Mesenchymal stem cell (in vitro differentiated cells and primary cell): ENCODE measurements at regions not wholly inside any gene's neighbourhood (a gene's known extent, or its start where the extent isn't known, plus 50 kb on each side); places are given as distances from the start of the nearest gene placed in this dataset.
"Not testable (repeated sequence)": the region's sequence is repeated elsewhere in the genome, so short reads cannot be mapped to it uniquely, and the experiment has no call there.

Experiments
- DNase-seq: peaks from one replicate; pipeline ENCODE4 v3.0.0-alpha.2; 2013
- H2AFZ ChIP-seq: one replicate; pipeline ENCODE4 v1.6.1; 2013; ENCODE audit warnings: low read depth, mild to moderate bottlenecking, control low read depth, inconsistent platforms, low read length, moderate library complexity
- H2AK5ac ChIP-seq: 2 replicates; pipeline ENCODE4 v1.6.1; 2013; ENCODE audit warnings: low read length, moderate library complexity, mild to moderate bottlenecking, inconsistent platforms; ENCODE audit not compliant: severe bottlenecking
- H2BK120ac ChIP-seq: one replicate; pipeline ENCODE4 v1.6.1; 2013; ENCODE audit warnings: low read depth, mild to moderate bottlenecking, inconsistent platforms, low read length, moderate library complexity
- H2BK12ac ChIP-seq, 2 experiments: one replicate each; pipeline ENCODE4 v1.6.1; 2013; ENCODE audit warnings: inconsistent platforms in 2 of 2, low read length in 2 of 2, mild to moderate bottlenecking in 2 of 2, moderate library complexity in 2 of 2, control low read depth in 1 of 2
- H2BK15ac ChIP-seq: one replicate; pipeline ENCODE4 v1.6.1; 2013; ENCODE audit warnings: mild to moderate bottlenecking, low read depth, inconsistent platforms; ENCODE audit not compliant: poor library complexity, severe bottlenecking
- H2BK5ac ChIP-seq: 2 replicates; pipeline ENCODE4 v1.6.1; 2013; ENCODE audit warnings: low read depth, mild to moderate bottlenecking, low read length, control low read depth, inconsistent platforms; ENCODE audit not compliant: poor library complexity, severe bottlenecking
- H3K14ac ChIP-seq, 2 experiments: one replicate each; pipeline ENCODE4 v1.6.1; 2013; ENCODE audit warnings: inconsistent platforms in 2 of 2, low read length in 2 of 2, control low read depth in 1 of 2, mild to moderate bottlenecking in 1 of 2, moderate library complexity in 1 of 2
- H3K18ac ChIP-seq, 2 experiments: one replicate each; pipeline ENCODE4 v1.6.1; 2013; ENCODE audit warnings: inconsistent platforms in 2 of 2, low read length in 2 of 2, control low read depth in 1 of 2, low read depth in 1 of 2, mild to moderate bottlenecking in 1 of 2
- H3K23ac ChIP-seq, 2 experiments: one replicate each; pipeline ENCODE4 v1.6.1; 2013; ENCODE audit warnings: inconsistent platforms in 2 of 2, low read length in 2 of 2, mild to moderate bottlenecking in 2 of 2, moderate library complexity in 2 of 2, control low read depth in 1 of 2
- H3K27ac ChIP-seq: 2 replicates; pipeline ENCODE4 v1.5.1; 2013; ENCODE audit warnings: mild to moderate bottlenecking, moderate library complexity, low read length, control low read depth, inconsistent platforms; ENCODE audit not compliant: poor library complexity, severe bottlenecking
- H3K27me3 ChIP-seq, 2 experiments: 2 replicates each; pipeline versions ENCODE4 v1.6.1 to v1.7.0; 2013; ENCODE audit warnings: low read length in 2 of 2, mild to moderate bottlenecking in 2 of 2, moderate library complexity in 2 of 2, control low read depth in 1 of 2, inconsistent platforms in 1 of 2; ENCODE audit not compliant: control insufficient read depth in 1 of 2, insufficient read depth in 1 of 2
- H3K36me3 ChIP-seq, 2 experiments: 2 replicates each; pipeline versions ENCODE4 v1.6.1 to v1.7.0; 2013; ENCODE audit warnings: low read length in 2 of 2, control low read depth in 1 of 2, inconsistent platforms in 1 of 2, low read depth in 1 of 2, mild to moderate bottlenecking in 1 of 2; ENCODE audit not compliant: insufficient read depth in 2 of 2, control insufficient read depth in 1 of 2
- H3K4ac ChIP-seq, 2 experiments: one replicate each; pipeline ENCODE4 v1.6.1; 2013; ENCODE audit warnings: inconsistent platforms in 2 of 2, low read length in 2 of 2, mild to moderate bottlenecking in 2 of 2, moderate library complexity in 2 of 2, control low read depth in 1 of 2, low read depth in 1 of 2
- H3K4me1 ChIP-seq: 2 replicates; pipeline ENCODE4 v1.6.1; 2013; ENCODE audit warnings: low read depth, low read length, control low read depth; ENCODE audit not compliant: control insufficient read depth, insufficient read depth
- H3K4me2 ChIP-seq: 2 replicates; pipeline ENCODE4 v1.6.1; 2013; ENCODE audit warnings: low read length, mild to moderate bottlenecking, inconsistent platforms; ENCODE audit not compliant: poor library complexity, severe bottlenecking
- H3K4me3 ChIP-seq, 2 experiments: 2 replicates each; pipeline versions ENCODE4 v1.5.1 to v1.7.0; 2013; ENCODE audit warnings: low read length in 2 of 2, mild to moderate bottlenecking in 2 of 2, control low read depth in 1 of 2, low read depth in 1 of 2; ENCODE audit not compliant: insufficient read depth in 1 of 2
- H3K79me1 ChIP-seq: replicated peaks from 2 replicates; pipeline ENCODE4 v1.6.1; 2013; ENCODE audit warnings: mild to moderate bottlenecking, control low read depth, low read length, inconsistent platforms; ENCODE audit not compliant: poor library complexity, severe bottlenecking
- H3K9ac ChIP-seq: 2 replicates; pipeline ENCODE4 v1.7.0; 2013; ENCODE audit warnings: mild to moderate bottlenecking, low read length, moderate library complexity
- H3K9me3 ChIP-seq: 2 replicates; pipeline ENCODE4 v1.7.0; 2013; ENCODE audit warnings: mild to moderate bottlenecking, low read length; ENCODE audit not compliant: control insufficient read depth
- H4K8ac ChIP-seq: one replicate; pipeline ENCODE4 v1.6.1; 2013; ENCODE audit warnings: inconsistent platforms, mild to moderate bottlenecking, low read length, moderate library complexity
- H4K91ac ChIP-seq: one replicate; pipeline ENCODE4 v1.6.1; 2013; ENCODE audit warnings: mild to moderate bottlenecking, low read length, inconsistent platforms
- whole genome bisulfite sequencing: methylation state at CpG from one replicate; pipeline ENCODE4 v1.1.7; 2013; ENCODE audit warnings: mixed read lengths; 5-methylcytosine and 5-hydroxymethylcytosine counted together

GRCh38 chr7:35152059-35152458 is 101.8 kb downstream of the TBX20 start:
- not testable (repeated sequence) for H2BK15ac ChIP-seq, H4K91ac ChIP-seq, H2BK12ac ChIP-seq, H2BK120ac ChIP-seq, H3K23ac ChIP-seq, H3K4me3 ChIP-seq, H3K18ac ChIP-seq, H3K4me2 ChIP-seq, H3K4me1 ChIP-seq, H3K27ac ChIP-seq, H3K9me3 ChIP-seq, DNase-seq, H3K27me3 ChIP-seq, H3K79me1 ChIP-seq, H3K36me3 ChIP-seq, H4K8ac ChIP-seq, H2AFZ ChIP-seq, H2BK5ac ChIP-seq, H3K9ac ChIP-seq, H2AK5ac ChIP-seq, H3K4ac ChIP-seq, H3K14ac ChIP-seq
- WGBS: 84% methylated on average over 8 of the region's 8 CpGs

GRCh38 chr7:35148030-35148429 is 105.9 kb downstream of the TBX20 start:
- H2BK15ac ChIP-seq, H2BK12ac ChIP-seq, H2BK120ac ChIP-seq, H2BK5ac ChIP-seq, H3K4me1 ChIP-seq, H3K23ac ChIP-seq, H3K36me3 ChIP-seq, H3K27me3 ChIP-seq, H2AK5ac ChIP-seq, H3K18ac ChIP-seq, H3K4ac ChIP-seq, H2AFZ ChIP-seq, H3K79me1 ChIP-seq, H3K9ac ChIP-seq, H4K8ac ChIP-seq, H3K4me3 ChIP-seq, H3K9me3 ChIP-seq, H3K27ac ChIP-seq, H4K91ac ChIP-seq, H3K14ac ChIP-seq, H3K4me2 ChIP-seq, DNase-seq: not testable (repeated sequence)
- 62% methylated on average over 3 of the region's 4 CpGs for WGBS

GRCh38 chr7:35142125-35142524 is 104.8 kb upstream of the DPY19L1 start:
- not testable (repeated sequence) for H3K4me2 ChIP-seq, H2BK12ac ChIP-seq, H2BK5ac ChIP-seq, H3K4me1 ChIP-seq, H3K23ac ChIP-seq, H4K8ac ChIP-seq, H3K4me3 ChIP-seq, H3K79me1 ChIP-seq, H2BK120ac ChIP-seq, H3K4ac ChIP-seq, H2AFZ ChIP-seq, H3K18ac ChIP-seq, H3K9ac ChIP-seq, H3K14ac ChIP-seq, H2BK15ac ChIP-seq, H3K9me3 ChIP-seq, H2AK5ac ChIP-seq, H3K27me3 ChIP-seq, H3K36me3 ChIP-seq, H3K27ac ChIP-seq, DNase-seq, H4K91ac ChIP-seq
- 72% methylated on average over 2 of the region's 2 CpGs for WGBS

- H3K27me3 ChIP-seq, H4K8ac ChIP-seq, H2AFZ ChIP-seq, H2AK5ac ChIP-seq, H3K36me3 ChIP-seq, H3K4ac ChIP-seq, H3K4me1 ChIP-seq, H3K4me3 ChIP-seq, H3K23ac ChIP-seq, H2BK120ac ChIP-seq, H2BK15ac ChIP-seq, H3K18ac ChIP-seq, H2BK5ac ChIP-seq, H3K4me2 ChIP-seq, H4K91ac ChIP-seq, H3K9me3 ChIP-seq, H2BK12ac ChIP-seq, H3K14ac ChIP-seq, H3K27ac ChIP-seq, H3K79me1 ChIP-seq, H3K9ac ChIP-seq: not testable (repeated sequence)
- WGBS: no CpG with 5 or more reads among the region's 1 CpG
- DNase-seq: peak; percentile 3
Measured at GRCh38 chr7:35139281-35139680, 102.0 kb upstream of the DPY19L1 start.
